ENCODE measurements at regions not wholly inside any gene's neighbourhood (a gene's known extent, or its start where the extent isn't known, plus 50 kb on each side); places are given as distances from the start of the nearest gene placed in this dataset.

DNA sequence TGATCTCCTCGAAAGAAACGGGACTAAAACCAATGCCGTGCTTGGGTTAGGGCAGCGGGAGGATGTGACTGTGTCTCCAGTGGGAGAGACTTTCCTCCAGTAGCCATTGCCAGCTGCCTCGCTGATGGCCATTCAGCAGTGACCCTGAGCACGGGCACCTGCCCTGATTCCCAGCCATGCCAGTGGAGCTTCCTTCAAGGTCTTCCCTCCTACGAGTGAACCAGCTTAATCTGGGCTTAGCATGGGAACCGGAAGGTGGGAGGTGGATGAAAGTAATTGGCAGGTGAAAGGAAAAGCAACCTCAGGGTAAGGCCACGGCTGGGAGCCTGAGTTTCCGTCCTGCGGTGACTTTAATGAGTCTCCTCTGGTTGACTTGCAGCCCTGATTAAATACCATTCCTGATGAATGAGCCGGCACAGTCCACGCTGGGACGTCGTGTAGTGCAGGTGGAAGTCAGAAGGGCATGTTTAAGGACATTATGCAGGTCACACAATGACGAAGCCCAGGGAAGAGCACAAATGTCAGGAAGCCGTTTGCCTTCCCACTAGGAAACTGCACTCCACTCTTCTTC lies 813.5 kb downstream of the QKI start:
- no peak for TF ChIP-seq CTCF (IDR thresholded peaks at IDR 0.05 in 2 of 3, conservative IDR thresholded peaks at IDR 0.05 in 1 of 3; ENCODE audit: borderline replicate concordance in 1 of 3, insufficient read depth in 1 of 3, low read depth in 2 of 3, low read length in 2 of 3)
- no peak for TF ChIP-seq ZNF274 (IDR thresholded peaks at IDR 0.05; ENCODE audit: low read depth, low read length)
- TF ChIP-seq JUND (IDR thresholded peaks at IDR 0.05), result no peak
- no peak for TF ChIP-seq POLR2A (IDR thresholded peaks at IDR 0.05; ENCODE audit: borderline replicate concordance, extremely low read depth, insufficient read depth, insufficient read length)
- TF ChIP-seq, protein P1, sequence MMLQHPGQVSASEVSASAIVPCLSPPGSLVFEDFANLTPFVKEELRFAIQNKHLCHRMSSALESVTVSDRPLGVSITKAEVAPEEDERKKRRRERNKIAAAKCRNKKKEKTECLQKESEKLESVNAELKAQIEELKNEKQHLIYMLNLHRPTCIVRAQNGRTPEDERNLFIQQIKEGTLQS (IDR thresholded peaks at IDR 0.05), result no peak
- TF ChIP-seq RAD21 (IDR thresholded peaks at IDR 0.05; ENCODE audit: low read depth), result no peak
- no peak for TF ChIP-seq SRF (IDR thresholded peaks at IDR 0.05; ENCODE audit: low read depth)
- no peak for TF ChIP-seq POLR2AphosphoS5 (IDR thresholded peaks at IDR 0.05; ENCODE audit: low read depth, low read length)
- no peak for TF ChIP-seq EZH2 (IDR thresholded peaks at IDR 0.05)
- no peak for TF ChIP-seq SP1 (IDR thresholded peaks at IDR 0.05; ENCODE audit: low read depth)
- TF ChIP-seq CEBPB (IDR thresholded peaks at IDR 0.05; ENCODE audit: low read depth), result no peak
- TF ChIP-seq FOSL1 (IDR thresholded peaks at IDR 0.05; ENCODE audit: low read depth), result no peak
- TF ChIP-seq, protein P2, sequence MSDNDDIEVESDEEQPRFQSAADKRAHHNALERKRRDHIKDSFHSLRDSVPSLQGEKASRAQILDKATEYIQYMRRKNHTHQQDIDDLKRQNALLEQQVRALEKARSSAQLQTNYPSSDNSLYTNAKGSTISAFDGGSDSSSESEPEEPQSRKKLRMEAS (IDR thresholded peaks at IDR 0.05), result no peak
- TF ChIP-seq EGR1 (IDR thresholded peaks at IDR 0.05; ENCODE audit: low read depth), result no peak
